ENCODE measurements at regions not wholly inside any gene's neighbourhood (a gene's known extent, or its start where the extent isn't known, plus 50 kb on each side); places are given as distances from the start of the nearest gene placed in this dataset.
"Not testable (repeated sequence)": the region's sequence is repeated elsewhere in the genome, so short reads cannot be mapped to it uniquely, and the experiment has no call there.

DNA sequence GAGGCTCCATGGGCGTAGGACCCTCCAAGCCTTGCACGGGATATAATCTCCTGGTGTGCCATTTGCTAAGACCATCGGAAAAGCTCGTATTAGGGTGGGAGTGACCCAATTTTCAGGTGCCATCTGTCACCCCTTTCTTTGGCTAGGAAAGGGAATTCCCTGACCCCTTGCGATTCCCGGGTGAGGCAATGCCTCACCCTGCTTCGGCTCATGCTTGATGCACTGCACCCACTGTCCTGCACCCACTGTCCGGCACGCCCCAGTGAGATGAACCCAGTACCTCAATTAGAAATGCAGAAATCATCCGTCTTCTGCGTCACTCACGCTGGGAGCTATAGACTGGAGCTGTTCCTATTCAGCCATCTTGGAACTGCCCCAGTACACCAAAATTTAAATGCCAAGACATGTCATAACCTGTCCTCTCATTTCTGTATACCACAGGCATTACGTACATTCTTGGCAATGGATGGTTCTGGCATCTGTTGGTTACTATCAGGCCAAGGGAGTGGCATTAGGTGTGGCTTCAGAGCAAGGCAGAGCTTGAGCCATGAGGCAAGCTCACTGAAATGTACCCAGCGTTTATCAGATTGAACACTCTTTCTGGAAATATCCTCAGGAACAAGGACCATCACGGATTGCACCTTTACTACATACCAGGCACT lies 95.4 kb upstream of the GALNT18 start:
- no peak for DNase-seq (ENCODE audit: low read depth in 2 of 2)

DNA sequence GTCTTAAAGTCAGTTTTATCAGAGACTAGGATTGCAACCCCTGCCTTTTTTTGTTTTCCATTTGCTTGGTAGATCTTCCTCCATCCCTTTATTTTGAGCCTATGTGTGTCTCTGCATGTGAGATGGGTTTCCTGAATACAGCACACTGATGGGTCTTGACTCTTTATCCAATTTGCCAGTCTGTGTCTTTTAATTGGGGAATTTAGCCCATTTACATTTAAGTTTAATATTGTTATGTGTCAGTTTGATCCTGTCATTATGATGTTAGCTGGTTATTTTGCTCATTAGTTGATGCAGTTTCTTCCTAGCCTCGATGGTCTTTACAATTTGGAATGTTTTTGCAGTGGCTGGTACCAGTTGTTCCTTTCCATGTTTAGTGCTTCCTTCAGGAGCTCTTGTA lies 93.3 kb upstream of the GALNT18 start:
- not testable (repeated sequence) for DNase-seq (ENCODE audit: low read depth in 2 of 2)

DNA sequence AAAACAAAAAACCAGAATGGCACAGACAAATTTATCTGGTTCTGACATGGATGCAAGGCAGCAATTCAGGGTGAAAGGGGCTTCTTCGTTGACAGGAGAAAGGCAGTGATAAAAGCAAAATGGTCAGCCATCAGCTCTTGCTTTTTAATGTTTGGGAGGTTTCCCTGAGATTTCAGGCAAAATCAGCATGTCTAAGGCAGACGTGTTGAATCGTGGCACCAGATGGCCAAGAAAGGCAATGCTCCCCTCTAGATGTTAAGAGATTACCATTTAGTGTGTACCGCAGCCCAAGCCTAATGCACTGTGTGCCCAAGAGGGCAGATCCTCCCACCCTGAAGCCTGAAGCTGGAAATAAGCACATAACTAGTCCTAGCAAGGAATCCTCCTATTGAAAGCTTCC lies 88.8 kb upstream of the GALNT18 start:
- DNase-seq (ENCODE audit: low read depth in 2 of 2) = no peak

DNA sequence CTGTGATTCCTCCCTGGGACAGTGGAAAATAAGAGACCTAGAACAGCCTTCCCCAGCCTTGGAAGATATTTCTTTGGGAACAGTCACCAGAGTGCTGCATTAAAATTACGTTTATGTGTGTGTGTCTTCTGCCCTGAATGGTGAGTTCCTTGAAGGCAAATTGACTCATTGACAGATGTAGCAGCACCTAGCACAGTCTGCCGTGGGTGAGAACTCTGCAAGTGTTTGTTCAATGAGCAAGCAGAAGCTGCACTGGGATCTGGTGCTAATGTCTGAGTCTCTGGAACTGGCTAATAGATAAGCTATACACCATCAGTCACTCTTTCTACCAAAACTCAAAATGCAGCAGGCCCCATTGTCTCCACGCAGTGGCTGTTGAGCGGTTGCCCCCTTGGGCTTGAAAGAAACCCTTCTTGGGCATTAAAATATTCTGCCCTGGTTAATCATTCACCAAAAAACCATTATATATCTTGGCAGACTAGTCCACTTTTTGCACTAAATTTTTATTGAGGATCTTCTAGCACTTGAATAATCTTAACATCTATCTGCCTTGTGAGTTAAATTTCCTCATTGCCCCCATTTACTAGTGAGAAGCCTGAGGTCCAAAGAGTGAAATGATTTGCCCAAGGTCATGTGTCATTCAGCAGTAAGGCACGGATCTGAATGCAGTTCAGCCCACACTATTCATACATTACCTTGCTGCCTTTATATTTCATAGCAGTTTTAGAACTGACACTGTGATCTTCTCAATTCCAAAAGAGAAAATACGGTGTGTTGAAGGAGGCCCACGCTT lies 87.8 kb upstream of the GALNT18 start:
- no peak for DNase-seq (ENCODE audit: low read depth in 2 of 2)

DNA sequence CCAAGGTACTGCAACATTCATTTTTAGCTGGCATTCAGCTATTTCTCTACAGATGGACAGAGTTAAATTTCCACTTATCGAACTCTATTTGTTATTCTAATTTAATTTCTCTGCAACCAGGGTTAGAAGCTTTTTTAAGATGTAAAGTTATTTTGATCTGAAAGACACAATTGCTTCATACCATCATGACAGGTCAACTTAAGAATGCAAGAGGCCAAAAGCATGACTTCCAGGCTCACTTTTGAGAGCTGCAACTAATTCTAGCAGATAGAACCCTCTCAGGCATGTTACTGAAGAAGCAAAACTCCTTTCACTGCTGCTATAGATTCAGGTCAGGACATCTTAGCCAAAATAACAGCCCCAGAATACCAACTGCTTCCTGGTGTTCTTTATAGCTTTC lies 86.5 kb upstream of the GALNT18 start:
- DNase-seq (ENCODE audit: low read depth in 2 of 2) = no peak

DNA sequence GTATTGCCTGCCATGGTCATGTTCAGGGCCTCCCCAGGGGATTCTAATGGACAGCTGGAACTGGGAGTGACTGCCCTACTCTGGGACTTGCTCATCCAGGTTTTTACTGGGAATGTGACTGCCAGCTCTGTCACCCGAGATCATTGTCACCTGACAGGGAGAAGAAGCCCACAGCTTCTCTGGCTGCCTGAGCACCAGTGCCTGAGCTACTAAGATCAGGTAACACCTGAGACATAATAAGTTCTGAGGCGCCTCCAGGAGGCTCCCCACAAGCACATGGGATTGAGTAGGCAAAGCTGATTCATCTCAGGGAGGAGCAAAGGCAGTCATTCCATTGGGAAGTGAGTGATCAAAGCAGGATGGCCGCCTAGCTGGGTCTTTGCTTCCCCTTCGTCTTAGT lies 84.2 kb upstream of the GALNT18 start:
- no peak for DNase-seq (ENCODE audit: low read depth in 2 of 2)

DNA sequence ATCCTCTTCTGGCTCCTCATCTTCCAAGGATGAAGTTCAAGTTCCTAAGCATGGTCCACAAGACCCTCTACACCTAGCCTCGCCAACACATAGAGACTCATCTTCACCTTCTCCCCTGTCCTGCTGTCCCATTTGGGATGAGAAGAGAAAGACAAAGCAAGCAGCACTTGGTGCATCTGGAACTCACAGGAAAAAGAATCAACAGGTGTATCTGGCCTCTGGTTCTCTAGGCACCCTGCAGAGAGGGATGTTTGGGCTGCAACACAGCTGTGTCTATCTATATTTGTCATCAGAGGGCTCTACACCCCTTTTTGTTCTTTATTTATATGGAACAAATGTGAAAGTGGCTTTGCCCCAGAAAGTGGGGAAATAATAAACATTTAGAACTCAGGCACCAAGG lies 82.1 kb upstream of the GALNT18 start:
- DNase-seq (ENCODE audit: low read depth in 2 of 2) = no peak

DNA sequence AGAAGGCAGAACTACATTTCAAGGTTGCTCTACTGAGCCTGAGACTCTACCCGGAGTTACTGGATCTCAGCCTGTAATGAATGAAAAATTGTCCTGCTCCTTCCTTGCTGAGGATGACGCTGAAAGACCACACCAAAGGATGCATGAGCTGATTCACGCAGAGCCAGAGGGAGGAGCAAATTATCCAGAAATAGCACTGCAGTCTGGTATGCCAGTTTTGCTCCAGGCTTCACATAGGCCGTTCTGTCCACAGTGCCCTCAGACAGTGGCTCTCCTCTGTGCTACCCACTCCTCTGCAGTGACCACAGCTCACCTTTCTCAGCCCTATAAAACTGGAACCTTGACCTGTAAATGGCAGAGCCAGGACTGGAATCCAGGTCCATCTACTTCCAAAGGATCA lies 79.3 kb upstream of the GALNT18 start:
- no peak for DNase-seq (ENCODE audit: low read depth in 2 of 2)

DNA sequence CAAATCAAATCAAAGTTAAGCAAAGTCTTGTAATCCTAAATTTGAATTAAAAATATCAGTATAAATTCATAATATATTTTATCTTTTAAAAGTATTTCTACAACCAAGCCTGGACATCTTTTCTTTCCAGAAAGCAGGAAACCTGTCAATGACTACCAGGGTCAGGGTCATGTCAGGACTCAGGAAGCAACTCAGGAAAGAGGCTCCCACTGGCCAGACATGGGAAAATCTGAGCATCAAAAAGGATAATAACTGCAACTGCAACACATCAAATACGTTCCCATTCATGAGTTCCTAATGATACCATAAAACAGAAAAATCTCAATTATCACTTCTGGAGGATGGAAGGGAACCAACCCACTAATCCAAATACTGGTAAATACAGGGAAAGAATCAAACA lies 76.0 kb upstream of the GALNT18 start:
- DNase-seq (ENCODE audit: low read depth in 2 of 2) = no peak

DNA sequence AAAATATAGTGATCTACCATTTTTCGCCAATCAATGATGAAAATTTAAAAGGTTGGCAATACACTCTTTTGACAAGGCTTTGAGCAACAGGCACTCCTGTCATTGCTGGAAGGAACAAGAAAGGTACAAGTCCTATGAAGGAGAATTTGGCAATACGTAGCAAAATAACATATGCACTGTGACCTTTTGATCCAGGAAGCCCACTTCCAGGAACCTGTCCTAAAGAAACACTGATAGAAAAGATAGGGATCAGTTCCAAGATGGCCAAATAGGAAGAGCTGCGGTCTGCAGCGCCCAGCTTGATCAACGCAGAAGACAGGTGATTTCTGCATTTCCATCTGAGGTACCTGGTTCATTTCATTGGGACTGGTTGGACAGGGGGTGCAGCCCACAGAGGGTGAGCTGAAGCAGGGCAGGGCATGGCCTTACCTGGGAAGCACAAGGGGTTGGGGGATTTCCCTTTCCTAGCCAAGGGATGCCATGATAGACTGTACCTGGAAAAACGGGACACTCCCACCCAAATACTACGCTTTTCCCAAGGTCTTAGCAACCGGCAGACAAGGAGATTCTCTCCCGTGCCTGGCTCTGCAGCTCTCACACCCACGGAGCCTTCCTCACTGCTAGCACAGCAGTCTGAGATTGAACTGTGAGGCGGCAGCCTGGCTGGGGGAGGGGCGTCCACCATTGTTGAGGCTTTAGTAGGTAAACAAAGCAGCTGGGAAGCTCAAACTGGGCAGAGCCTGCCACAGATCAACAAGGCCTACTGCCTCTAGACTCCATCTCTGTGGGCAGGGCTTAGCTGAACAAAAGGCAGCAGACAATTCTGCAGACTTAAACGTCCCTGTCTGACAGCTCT lies 69.7 kb upstream of the GALNT18 start:
- no peak for DNase-seq (ENCODE audit: low read depth in 2 of 2)

DNA sequence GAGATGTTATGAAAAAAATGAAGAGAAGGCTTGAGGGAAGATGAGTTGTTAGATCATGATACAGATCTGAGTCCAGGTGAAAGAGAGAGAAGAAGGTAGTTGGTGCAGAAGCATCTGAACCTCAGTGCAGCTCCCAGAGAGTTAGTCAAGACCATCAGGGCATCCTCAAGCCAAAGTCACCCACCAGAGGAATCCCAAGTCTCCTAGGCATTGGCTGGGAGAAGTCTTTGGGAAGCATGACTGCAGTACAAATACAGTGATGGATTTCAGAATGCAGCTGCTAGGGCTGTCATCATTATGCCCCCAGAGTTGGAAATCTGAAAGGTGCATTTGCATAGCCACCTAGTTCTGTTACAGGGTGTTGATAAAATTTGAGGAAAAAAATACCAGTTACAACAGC lies 59.7 kb upstream of the GALNT18 start:
- DNase-seq (ENCODE audit: low read depth in 2 of 2) = no peak

DNA sequence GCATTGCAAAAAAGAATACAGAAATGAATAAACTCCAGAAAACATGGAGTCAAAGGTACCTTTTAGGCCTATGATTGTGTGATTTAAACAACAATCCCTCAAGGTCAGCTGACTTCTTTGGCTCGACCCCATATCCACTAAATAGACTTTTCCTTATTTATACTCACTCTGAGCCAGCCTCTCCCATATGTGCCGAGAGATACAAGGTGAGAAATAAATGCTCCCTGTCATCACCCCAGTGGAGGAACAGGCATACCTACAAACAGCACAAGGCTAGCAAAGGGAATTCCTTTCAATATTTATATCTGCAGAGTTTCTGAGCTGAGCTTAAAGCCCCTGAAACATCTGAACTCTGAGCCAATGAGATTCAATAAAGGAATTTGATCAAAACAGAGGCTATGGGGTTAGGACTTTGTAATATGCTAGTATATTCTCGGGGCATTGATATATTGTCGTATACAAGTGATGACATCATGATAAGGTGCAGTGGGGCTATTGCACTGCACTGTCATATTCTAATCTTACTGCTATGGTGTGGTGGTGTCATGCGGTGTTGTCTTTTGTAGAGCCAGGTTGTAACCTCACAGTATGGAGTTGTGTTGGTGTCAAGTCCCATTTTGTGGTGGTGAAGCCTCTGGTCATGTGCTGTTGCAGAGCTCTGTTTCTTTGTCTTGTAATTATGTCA lies 56.0 kb upstream of the GALNT18 start:
- DNase-seq (ENCODE audit: low read depth in 2 of 2) = no peak

DNA sequence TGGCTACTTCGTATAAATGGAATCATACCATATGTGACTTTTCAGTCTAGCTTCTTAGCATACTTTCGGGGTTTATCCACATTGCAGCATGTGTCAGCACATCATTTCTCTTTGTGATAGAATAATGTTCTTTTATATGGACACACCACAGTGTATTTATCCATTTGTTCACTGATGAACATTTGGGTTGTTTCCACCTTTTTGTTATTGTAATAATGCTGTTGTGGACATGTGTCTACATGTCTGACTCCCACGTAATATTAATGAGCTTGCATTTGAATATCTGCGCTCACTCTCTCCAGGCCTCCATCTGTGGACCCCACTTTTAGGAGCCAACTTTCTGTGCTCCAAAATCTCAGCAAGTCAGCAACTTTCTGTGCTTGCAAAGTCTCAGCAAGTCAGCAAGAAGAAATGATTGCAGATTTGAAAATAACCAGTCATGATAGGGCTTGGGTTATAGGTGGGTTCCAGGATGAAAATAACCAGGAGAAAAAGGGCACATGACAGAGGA lies 53.9 kb upstream of the GALNT18 start:
- DNase-seq (ENCODE audit: low read depth in 2 of 2) = no peak

DNA sequence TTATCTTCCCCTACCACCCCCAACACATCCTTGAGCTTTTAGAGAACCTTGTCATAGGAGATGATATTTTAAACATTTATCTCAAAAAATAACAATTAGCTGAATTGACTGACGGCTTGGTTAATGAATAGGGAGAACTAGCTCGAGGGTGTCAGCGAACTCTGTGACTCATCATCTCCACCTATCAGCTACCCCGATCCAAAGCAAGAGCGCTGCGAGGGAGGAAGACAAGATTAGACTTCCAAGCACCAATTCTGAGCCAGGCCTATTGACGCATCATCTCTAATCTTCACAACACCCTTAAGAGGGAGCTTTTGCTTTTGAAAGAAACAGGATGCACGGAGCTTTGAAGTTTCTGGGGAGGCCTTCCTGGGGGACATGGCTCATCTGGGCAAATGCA lies 51.0 kb upstream of the GALNT18 start:
- no peak for DNase-seq (ENCODE audit: low read depth in 2 of 2)

DNA sequence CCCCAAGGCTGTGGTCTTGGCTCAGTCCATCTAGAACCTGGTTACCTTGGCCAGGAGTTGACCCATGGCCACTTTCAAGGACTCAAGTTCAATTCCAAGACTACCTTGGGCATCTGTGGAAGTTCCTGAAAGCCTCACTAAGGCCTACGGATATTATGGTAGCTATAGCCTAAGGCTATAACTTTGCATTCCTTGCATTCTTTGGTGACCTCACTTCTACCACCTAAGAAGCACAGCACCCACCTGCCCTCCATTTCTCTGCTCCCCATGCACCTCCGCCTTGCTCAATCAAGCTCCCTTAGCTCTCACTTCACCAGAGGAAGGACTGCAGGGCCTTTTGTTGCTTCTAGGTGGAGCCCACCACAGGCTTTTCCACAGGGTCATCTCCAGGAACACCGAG lies 50.3 kb upstream of the GALNT18 start:
- DNase-seq (ENCODE audit: low read depth in 2 of 2) = no peak

Data from stimulated activated CD8-positive, alpha-beta memory T cell treated with anti-CD3 and anti-CD28 coated beads, Interleukin-7, amount 100 ng/mL, for 4 hours (primary cell).